OCI-LY3 (cell line): ENCODE measurements at regions not wholly inside any gene's neighbourhood (a gene's known extent, or its start where the extent isn't known, plus 50 kb on each side); places are given as distances from the start of the nearest gene placed in this dataset.

ENCODE experiments used
- H2AFZ ChIP-seq: fragments of 200-600, 300-600 bp; shearing (Covaris generic); 2 replicates; pipeline ENCODE4 v1.6.0; 2014; ENCODE audit warnings: antibody characterized with exemption, low read depth, low read length
- H3K27ac ChIP-seq: fragments of 200-600, 300-600 bp; sonication (generic); 2 replicates; pipeline ENCODE4 v1.5.1; 2014; ENCODE audit warnings: mild to moderate bottlenecking, low read length, moderate library complexity, mixed read lengths
- H3K27me3 ChIP-seq: fragments of 200-600, 300-600 bp; sonication (generic); 2 replicates; pipeline ENCODE4 v1.6.1; 2014; ENCODE audit warnings: low read depth, low read length, mixed read lengths
- H3K36me3 ChIP-seq: fragments of 200-600, 300-600 bp; sonication (generic); replicated peaks from 2 replicates; pipeline ENCODE3; 2014; ENCODE audit warnings: low read depth, low read length, mixed read lengths
- H3K4me1 ChIP-seq: fragments of 300-600, 200-600 bp; sonication (generic); 2 replicates; pipeline ENCODE4 v1.6.1; 2014; ENCODE audit warnings: low read length, mixed read lengths
- H3K4me2 ChIP-seq: fragments of 200-600, 300-600 bp; sonication (generic); 2 replicates; pipeline ENCODE4 v1.6.1; 2014; ENCODE audit warnings: low read length, mixed read lengths
- H3K4me3 ChIP-seq: fragments of 300-600, 200-600 bp; sonication (generic); 2 replicates; pipeline ENCODE4 v1.5.1; 2014; ENCODE audit warnings: antibody characterized with exemption, mild to moderate bottlenecking, low read length, moderate library complexity
- H3K79me2 ChIP-seq: fragments of 300-600, 200-600 bp; shearing (Covaris generic); 2 replicates; pipeline ENCODE4 v1.6.1; 2014; ENCODE audit warnings: mild to moderate bottlenecking, low read length, mixed read lengths
- H3K9ac ChIP-seq: fragments of 300-600, 200-600 bp; shearing (Covaris generic); 2 replicates; pipeline ENCODE4 v1.6.0; 2014; ENCODE audit warnings: mild to moderate bottlenecking, low read length, moderate library complexity
- H3K9me3 ChIP-seq: fragments of 200-600, 300-600 bp; shearing (Covaris generic); 2 replicates; pipeline ENCODE4 v1.6.1; 2014; ENCODE audit warnings: low read length, mixed read lengths; ENCODE audit not compliant: insufficient read depth
- H4K20me1 ChIP-seq: fragments of 200-600, 300-600 bp; sonication (generic); 2 replicates; pipeline ENCODE4 v1.6.1; 2016; ENCODE audit warnings: low read length, mixed read lengths; ENCODE audit not compliant: insufficient read depth
- EZH2phosphoT487 ChIP-seq: fragments of 200-600 bp; shearing (Covaris generic); IDR thresholded peaks from 2 replicates; pipeline ENCODE4 v1.6.1; 2018; ENCODE audit warnings: antibody characterized with exemption, mixed run types, low read depth
- TF ChIP-seq, protein P1 (sequence below): fragments of 200-600, 300-600 bp; sonication (generic); IDR thresholded peaks from 2 replicates; pipeline ENCODE4 v1.5.1; 2014; ENCODE audit warnings: antibody characterized with exemption, low read length, low read depth

GRCh38 chr12:63326260-63326659, 175.3 kb upstream of the AVPR1A start:
- Histone ChIP-seq H2AFZ (no peak overlapping the region), H3K9ac (no peak overlapping the region), H4K20me1 (no peaks in the 10 kb centered on the region), H3K4me2 (no peak overlapping the region), H3K4me3 (no peak overlapping the region), H3K4me1 (no peaks in the 10 kb centered on the region), H3K36me3 (no peaks in the 10 kb centered on the region), H3K79me2 (no peaks in the 10 kb centered on the region), H3K27me3 (no peaks in the 10 kb centered on the region), H3K9me3 (no peaks in the 10 kb centered on the region), H3K27ac (no peak overlapping the region)
- TF ChIP-seq, protein P1, sequence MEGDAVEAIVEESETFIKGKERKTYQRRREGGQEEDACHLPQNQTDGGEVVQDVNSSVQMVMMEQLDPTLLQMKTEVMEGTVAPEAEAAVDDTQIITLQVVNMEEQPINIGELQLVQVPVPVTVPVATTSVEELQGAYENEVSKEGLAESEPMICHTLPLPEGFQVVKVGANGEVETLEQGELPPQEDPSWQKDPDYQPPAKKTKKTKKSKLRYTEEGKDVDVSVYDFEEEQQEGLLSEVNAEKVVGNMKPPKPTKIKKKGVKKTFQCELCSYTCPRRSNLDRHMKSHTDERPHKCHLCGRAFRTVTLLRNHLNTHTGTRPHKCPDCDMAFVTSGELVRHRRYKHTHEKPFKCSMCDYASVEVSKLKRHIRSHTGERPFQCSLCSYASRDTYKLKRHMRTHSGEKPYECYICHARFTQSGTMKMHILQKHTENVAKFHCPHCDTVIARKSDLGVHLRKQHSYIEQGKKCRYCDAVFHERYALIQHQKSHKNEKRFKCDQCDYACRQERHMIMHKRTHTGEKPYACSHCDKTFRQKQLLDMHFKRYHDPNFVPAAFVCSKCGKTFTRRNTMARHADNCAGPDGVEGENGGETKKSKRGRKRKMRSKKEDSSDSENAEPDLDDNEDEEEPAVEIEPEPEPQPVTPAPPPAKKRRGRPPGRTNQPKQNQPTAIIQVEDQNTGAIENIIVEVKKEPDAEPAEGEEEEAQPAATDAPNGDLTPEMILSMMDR = no peak
- no peak for TF ChIP-seq EZH2phosphoT487

GRCh38 chr12:63325757-63326156, 174.8 kb upstream of the AVPR1A start:
- Histone ChIP-seq H3K4me3 (no peak overlapping the region), H3K27me3 (no peaks in the 10 kb centered on the region), H4K20me1 (no peaks in the 10 kb centered on the region), H3K4me1 (no peaks in the 10 kb centered on the region), H3K9me3 (no peaks in the 10 kb centered on the region), H3K36me3 (no peaks in the 10 kb centered on the region), H3K79me2 (no peaks in the 10 kb centered on the region), H2AFZ (no peak overlapping the region), H3K4me2 (no peak overlapping the region), H3K27ac (no peak overlapping the region), H3K9ac (no peak overlapping the region)
- TF ChIP-seq, protein P1 = no peak
- no peak for TF ChIP-seq EZH2phosphoT487

- Histone ChIP-seq H3K27ac (no peak overlapping the region), H3K36me3 (no peaks in the 10 kb centered on the region), H2AFZ (no peak overlapping the region), H3K4me2 (no peak overlapping the region), H3K4me1 (no peaks in the 10 kb centered on the region), H3K79me2 (no peaks in the 10 kb centered on the region), H3K9me3 (no peaks in the 10 kb centered on the region), H3K27me3 (no peaks in the 10 kb centered on the region), H4K20me1 (no peaks in the 10 kb centered on the region), H3K4me3 (no peak overlapping the region), H3K9ac (no peak overlapping the region)
- TF ChIP-seq, protein P1 = no peak
- TF ChIP-seq EZH2phosphoT487 = no peak
These were observed 172.9 kb upstream of the AVPR1A start for GRCh38 chr12:63323942-63324341.

DNA sequence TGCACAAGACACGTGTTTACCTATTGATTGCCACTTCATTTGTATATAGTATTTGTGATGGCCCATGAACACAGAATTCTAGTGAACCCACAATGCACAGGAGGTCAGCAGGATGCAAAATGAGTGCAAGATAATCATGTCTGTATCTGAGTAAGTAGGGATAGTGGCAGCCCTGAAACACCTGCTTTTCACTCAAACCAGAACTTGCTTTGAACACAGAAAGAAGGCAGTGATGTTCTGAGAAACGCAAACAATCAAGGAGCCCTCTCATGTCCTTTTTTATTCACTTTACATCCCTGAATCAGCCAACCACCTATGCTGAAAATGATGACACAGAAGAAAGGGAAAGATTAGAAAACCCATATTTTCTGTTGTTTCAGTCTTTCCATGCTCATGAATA, 170.4 kb upstream of the AVPR1A start:
- H3K27ac ChIP-seq = no peak overlapping the region
- H3K36me3 ChIP-seq = no peaks in the 10 kb centered on the region
- no peak overlapping the region for H2AFZ ChIP-seq
- H3K9me3 ChIP-seq = no peaks in the 10 kb centered on the region
- H3K4me1 ChIP-seq = no peaks in the 10 kb centered on the region
- no peak overlapping the region for H3K9ac ChIP-seq
- no peaks in the 10 kb centered on the region for H3K79me2 ChIP-seq
- TF ChIP-seq, protein P1 = no peak
- TF ChIP-seq EZH2phosphoT487 = no peak
- H3K27me3 ChIP-seq = no peaks in the 10 kb centered on the region
- no peak overlapping the region for H3K4me3 ChIP-seq
- H3K4me2 ChIP-seq = no peak overlapping the region
- H4K20me1 ChIP-seq = no peaks in the 10 kb centered on the region
